ENCODE measurements at regions not wholly inside any gene's neighbourhood (a gene's known extent, or its start where the extent isn't known, plus 50 kb on each side); places are given as distances from the start of the nearest gene placed in this dataset.

DNA sequence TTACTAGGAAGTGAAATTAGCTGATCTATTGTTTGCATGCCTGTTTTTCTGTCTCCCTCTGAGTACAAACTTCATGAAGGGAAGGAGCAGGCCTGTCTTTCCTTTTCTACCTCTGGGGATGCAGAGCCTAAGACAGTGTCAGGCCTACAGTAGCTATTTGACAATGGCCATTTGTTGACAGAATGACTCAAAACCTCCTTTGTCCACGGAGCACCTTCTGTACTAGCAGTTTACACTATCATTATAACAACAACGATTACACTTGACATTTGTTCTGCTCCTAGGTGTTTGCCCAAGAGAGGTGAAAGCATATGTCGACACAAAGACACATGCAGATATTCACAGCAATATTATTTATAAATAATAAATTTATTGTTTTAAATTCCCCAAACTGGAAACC is 132.3 kb upstream of the IRX3 start:
- no peak for DNase-seq

DNA sequence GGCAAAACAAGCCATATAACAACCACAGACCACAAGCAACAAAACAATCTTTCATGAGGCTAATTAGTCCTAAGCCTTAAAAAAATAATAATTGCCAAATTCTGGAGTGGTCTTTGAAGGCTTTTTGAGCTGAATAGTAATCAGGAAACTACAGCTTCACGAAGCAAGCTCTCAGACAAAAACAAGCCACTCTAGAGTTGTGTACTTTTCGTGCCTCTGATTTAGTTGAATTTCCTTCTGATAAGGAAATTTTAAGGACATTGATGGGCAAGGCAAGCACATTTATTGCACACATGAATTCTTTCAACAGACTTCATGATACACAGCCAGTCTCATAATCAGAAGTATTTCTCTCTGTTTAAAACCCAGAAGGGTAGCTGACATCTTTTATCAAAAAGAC is 130.8 kb upstream of the IRX3 start:
- DNase-seq: no peak

DNA sequence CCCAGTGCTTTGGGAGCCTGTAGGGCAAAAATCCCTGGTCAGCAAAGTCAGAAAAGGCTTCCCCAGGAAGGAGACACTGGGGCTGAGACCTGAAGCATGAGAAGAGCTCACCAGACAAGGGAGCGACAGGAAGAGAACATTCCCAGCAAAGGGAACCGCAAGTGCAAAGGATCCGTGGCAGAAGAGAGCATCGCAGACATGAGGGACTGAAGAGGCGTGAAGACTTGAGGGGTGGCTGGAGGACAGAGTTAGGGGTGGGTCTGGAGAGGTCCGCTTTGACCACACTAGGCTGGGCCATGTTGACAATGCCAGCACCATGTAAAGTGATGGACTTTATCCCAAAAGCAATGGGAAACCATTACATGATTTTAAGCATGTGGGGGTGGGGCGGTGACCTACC is 128.1 kb upstream of the IRX3 start:
- no peak for DNase-seq

DNA sequence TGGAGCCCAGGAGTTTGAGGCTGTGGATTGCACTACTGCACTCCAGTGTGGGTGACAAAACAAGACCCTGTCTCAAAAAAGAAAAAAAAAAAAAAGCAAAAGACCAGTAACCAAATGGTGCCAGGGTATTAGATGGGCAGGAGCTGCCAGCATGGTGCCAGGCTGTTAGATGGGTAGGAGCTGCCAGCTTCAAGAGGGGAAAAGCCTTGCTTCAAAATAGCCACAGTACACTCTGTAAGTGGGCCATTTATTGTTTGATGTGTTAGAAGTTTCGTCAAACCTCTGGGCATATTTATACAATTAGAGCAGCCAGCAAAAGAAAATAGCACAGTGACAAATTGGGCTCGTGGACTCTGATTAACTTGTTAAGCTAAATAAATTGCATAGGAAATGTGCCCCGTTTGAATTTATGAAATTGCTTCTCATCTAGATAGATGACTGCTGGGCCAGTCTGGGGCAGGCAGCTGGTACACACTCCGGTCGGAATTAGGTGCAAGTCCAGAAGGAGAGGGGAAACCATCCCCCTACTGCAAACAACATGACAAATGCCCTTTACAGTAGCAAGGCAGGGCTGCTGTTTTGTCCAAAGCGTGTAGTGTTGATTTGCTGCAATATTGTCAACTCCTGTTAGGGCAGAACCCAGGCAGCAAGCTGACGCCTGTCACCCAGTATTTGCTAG is 126.3 kb upstream of the IRX3 start:
- DNase-seq: peak in 2 of 56 donors; percentile 9 to 25

DNA sequence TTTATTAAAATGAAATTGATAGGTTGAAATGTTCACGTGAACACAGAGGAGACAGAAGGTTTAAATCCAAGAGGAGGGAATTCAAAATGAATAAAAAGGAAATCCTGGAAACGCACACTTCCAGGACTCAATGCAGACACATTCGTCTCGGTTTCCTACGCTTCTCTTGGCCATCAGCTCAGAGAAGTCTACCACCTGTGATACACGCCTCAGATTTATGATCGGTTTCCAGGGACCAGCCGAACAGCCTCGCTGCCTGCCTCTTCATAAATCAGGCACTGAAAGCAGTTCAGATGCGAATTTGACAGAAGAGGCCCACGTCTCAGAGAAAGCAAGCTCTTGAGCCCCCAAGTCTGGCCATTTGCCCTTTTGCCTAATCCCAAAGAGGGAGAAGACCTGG is 125.5 kb upstream of the IRX3 start:
- DNase-seq: no peak

DNA sequence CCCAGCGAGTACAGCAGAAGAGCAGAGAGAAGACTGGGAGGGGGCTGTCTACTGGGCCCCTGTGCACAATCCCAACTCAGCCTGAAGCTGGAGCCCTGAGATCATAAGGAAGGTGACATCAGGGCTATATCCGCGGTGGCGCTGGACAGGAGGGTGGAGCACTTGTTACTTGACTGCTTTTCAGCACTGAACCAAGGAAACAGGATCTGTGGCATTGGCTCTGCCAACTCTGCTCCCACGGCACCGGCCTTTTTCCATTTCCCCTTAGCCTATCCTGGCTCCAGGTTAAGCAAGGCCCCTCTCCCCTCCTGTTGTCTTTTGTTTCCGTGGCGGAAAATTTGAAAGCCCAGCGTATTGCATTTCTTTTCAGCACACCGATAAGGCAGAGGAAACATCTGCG is 125.0 kb upstream of the IRX3 start:
- no peak for DNase-seq

DNA sequence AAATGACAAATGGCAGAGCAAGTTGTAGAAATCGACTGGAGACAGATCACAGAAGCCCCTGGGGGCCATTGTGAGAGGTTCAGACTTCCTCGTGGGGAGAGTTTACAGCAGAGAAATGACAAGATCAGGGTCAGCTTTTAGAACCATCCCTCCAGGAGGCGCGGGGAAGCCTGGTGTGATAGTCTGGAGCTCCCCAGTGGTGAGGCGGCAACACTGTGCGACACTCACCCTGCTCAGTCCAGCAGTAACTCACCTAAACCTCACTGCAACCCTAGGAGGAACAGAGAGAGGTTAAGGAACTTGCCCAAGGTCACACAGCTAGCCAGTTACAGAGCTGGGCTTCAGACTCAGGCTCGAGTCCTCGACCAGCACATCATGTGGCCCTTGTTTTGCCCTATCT is 123.4 kb upstream of the IRX3 start:
- DNase-seq: no peak

DNA sequence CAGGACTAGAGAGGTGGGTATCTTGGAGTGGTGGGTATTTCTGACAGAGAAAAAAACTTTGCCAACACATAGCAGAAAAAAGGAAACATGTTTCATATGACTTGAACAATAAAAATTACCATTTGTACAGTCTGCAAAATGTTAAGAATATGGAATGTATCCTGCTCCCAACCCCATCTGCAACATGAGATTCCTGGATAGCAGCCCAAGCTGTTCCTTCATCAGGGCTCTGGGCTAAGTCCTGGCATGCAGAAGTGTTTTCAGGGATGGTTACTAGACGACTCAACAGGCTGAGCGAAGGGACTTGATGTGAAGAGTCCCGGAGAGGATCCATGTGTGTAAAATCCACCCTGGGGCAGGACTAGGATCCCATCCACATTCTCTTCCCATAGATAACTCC is 121.0 kb upstream of the IRX3 start:
- DNase-seq: no peak

DNA sequence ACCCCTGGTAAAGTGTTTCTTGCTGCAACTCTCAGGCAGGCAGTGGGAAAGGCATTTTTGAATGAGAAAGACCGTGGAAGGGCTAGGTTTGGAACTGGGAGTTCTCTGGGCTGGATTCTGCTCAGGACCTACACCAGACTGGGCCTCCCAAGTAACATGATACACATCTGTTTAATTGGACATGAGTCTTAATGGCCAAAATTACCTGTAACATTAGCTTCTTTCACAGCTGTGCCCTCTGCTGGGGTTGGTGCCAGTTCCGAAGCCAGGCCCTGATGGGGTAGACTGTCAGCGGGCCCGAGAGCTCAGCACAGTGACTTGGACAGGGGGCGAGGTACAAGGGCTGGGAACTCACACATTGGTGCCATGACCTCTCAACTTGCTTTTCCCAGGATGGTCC is 118.9 kb upstream of the IRX3 start:
- no peak for DNase-seq

DNA sequence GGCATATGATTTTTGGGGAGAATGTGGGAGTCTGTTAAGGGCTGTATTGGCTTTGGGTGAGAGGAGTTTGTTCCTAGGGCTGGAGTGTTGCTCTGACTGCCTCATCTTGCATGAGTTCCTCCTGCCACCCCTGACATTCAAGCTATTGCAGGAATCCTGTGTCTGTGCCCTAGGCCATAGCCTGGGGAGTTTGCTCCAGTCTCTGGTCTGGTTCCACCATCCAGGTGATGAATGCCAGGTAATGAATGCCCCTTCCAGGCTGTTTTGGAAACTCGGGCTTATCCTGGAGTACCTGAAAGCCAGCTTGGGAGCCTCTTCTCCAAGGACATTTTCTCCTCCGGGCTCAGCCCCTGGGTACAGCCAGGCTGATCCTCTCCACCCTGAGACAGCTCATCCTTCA is 117.0 kb upstream of the IRX3 start:
- no peak for DNase-seq

DNA sequence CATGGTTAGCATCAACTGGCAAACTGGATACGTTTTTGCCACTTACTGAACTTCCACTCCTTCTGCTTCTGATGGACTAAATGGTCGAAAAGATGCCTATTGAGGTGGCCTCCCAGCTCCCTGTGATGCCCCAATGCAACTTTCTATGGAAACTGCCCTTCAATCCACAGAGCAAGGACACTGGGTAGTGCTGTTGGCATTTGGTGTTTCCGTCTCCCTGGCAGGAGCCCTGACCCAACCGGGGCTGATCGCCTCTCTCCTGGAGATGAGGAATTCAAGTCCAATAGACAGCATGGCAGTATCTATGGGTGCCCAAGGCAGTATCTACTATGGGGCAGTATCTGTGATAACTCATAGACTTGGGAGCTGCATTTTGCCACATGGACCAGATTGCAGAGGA is 116.3 kb upstream of the IRX3 start:
- no peak for DNase-seq

DNA sequence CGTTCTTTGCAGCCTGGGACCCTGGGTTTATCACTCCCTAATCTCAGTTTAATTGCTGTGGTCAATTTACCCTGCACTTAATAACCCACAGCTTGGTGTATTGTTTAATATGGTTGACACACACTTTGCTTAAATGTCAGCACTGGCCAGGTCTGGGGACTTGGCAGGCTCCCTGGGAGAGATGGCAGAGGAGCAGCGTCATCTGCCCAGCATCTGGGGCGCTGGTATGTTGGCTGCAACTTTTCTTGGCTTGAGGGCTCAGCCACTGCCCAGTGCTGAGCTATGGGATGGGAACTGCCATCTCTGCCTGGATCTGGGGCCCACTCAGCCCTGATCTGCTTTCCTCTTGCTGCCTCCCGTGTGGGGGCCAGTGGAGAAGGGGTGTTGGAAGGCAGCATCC is 115.7 kb upstream of the IRX3 start:
- DNase-seq: no peak

DNA sequence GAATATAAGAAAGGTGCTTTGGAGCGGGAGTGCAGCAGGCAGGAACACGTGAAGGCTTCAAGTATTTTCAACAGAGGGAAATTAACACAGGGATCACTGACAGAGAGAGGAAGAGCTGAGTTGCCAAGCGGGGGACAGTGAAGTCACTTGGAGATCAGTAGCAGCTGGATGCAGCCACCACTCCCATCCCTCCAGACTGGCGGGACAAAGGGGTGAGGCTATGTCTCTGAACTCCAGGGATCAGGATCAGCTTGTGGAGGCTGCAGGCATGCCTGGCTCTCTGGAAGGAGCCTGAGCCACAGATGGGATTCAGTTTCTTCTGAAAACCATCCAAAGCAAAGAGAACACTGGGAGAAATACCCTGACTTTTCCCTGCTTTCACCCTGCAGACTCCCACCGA is 113.7 kb upstream of the IRX3 start:
- no peak for DNase-seq

DNA sequence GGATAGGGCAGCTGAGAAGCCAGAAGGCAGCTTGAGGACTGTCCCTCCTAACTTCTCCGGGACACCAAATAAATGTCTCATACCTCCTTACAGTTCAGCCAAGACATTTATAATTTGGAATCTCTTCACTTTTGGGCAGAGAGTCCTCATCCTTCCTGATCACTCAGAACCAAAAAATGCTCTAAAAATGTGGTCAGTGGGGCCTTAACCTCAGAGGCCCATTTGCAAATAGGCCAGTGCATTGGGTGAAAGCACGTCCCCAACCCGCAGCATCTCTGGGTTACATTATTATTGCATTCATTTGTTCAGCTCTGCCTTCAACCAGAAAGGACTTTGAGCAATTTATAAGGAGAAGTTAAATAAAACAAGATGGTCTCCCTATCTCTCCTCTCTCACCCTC is 112.4 kb upstream of the IRX3 start:
- no peak for DNase-seq

DNA sequence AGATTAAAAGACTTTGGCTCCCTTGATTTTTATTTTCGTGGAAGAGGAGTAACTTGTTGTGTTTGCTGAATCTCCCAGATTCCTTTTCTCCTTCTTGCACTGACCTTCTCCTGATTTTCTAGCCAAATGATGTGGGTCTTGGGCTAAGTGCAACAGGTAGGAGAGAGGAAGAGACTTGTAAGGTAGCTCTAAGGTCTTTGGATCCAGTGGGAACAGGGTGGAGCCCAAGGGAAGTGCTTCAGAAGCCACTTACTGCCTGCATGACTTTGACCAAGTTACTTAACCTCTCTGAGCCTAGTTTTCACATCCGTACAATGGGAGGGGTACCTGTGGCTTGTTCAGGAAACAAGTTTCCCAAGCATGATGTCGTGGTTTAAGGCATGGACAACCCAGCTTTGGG is 111.3 kb upstream of the IRX3 start:
- DNase-seq: no peak

DNA sequence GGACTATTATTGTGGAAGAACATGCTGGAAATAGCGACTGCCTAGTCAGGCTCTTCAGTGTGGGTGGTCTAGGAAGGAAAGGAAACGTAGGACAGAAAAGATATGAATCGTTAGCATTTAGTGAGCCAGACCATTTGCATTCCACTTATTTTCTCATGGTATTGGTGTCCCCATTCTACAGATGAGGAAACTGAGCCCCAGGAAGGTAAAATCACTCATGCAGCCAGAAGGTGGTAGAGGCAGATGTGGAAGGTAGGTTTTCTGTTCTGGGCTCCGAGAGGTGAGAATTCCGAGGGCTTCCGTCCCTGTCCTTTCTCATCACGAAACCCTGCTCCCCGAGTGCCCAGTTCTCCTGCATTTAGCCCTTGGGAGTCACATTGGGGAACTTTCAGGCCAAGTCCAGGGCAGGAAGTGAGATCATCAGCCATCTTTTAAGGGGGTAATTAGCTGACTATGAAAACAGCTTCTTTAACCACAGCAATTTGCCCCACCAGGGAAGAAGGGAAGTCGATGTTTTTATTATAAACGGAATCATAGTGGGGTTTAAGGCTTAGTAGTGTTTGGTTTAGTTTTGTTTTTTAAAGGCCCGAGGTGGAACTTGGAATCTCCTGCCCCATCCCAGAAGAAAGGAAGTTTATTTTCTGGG is 110.7 kb upstream of the IRX3 start:
- DNase-seq: no peak

DNA sequence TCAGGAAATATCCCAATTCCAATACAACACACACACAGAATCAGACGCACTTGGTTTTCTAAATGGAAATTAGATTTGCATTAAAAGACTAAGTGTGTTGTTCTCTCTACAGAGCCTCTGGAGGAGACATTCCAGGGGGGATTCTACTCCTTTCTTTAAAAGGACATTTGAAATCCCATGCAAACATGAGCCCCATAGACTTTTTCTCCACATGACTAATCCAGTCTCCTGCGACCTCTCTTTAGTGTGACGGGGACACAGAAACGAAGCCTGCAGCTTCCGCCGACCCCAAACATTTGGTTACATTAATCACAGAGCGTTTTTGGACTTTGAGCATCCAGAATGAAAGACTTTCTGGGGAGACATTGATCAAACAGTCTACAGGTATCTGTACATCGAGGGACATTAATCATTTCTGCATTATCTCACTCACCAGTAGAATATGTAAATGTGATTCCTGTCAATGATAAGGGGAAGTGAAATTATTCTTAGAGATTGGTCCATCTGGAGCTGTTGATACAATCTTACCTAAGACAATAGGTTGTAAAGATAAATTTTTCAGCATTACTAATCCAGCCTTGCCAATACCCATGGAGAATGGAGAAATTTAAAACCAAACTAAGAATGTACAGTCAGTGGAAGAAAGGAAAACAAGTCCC is 103.4 kb upstream of the IRX3 start:
- no peak for DNase-seq

DNA sequence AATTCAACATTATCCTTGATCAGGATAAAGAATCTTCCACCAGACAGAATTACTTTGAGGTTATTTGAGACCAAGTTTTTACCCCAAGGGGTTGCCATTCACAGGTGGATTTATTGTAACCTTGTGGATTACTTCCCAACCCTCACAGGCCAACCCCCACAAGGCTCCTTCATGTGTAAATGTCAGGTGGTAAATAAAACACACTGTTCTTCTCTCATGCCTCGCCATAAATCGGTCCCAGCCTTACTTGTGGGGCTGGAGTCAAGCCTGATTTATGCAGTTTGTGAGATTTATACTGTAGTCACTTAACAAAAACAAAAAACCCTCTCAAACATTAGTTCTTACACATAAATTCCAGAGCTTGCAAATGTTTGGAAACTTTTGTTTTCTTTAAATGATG is 98.6 kb upstream of the IRX3 start:
- no peak for DNase-seq

DNA sequence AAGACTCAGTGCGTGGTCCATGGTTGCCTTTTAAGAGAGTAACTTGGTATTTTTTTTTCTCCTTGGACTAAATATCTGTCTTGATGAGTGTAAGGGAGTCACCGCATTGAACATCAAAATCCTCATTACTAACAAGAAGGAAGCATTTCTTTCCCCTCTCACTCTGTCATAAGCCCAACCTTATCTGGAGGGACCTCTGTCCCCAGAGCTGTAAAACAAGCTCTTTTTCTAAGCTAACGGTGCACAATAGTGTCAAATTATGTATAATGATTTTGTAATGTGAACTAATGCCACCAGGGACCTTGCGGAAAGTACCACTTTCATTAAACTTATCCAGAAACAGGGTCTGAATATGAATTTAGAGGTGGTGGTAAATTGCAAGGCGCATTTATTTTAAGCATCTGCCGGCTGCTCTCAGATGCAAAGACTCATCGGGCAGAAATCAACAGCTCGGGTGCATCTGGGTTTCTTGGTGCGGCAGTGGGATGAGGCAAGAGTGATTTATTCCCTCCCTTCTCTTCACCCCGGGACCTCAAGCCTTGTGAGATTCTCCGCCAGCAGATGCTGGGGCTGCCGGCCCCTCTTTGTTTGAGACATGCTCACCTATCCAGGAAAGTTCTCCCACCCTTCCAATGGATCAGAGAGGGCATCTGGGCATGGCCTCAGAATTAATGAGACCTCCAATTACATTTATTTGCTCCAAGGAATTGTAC is 95.2 kb upstream of the IRX3 start:
- no peak for DNase-seq

DNA sequence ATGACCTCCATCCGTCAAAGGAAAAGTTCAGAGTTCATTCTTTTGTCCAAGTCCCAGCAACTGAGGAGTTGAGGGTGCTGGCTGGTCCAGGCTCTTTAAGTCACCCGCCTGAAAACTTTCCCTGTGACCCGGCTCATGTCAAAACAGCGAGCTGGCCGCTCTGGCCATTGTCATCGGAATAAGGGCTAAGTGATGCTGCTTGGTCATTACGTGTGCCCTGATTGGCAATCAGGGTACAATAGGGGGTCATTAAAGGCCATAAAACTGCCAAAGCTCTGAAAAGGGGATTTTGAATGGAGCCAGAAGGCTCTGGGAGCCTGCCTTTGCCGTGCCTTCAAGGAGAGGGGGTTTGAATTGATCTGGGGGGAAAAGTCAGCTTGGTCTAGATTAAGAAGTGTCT is 88.5 kb upstream of the IRX3 start:
- no peak for DNase-seq

DNA sequence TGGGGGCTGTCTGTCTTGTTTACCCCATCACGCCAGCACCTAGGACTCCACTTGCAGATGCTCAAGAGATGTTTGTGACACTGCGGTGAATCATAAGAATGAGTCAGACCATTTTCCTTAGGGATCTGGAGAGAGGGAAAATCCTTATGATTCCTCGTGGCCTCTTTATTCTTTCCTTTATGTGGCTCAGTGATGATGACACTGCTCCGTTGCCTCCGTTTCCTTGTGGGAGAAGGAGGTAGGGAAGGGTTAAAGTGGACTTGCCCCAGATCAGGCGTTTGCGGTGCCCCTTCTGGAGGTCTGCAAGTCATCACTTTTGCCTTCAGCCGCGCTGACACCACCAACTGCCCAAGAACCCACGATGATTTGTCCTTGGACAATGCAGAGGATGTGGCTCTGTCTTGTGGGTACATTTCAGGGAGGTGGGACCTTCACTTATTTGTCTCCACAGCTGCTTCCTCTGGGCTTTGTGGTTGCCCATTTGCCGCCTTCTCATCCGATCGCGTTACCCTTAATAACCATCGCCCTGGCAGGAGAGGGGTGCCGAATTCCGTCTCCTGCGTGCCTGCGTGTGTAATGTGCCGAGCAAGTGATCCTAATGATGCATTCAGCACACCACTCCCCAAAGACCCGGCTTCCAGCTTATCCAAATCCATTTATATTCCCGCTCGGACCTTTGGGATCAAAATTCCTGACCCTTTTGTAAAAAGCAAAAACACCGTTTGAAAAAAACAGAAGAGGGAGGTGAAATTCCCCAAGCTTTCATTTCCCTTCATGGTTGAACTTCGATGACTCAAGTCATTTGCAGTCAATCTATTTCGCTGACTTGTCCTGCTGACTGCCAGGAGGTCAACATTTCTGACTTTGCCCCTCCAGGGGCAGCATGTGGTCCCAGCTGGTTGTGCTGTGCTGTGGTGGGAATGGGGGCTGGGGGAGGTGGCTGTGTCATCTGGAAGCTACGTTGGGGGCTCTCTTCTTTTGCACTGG is 87.2 kb upstream of the IRX3 start:
- DNase-seq: no peak

All from amygdala (tissue), 56 donors.